Endothelial cell of umbilical vein (primary cell): ENCODE measurements at regions not wholly inside any gene's neighbourhood (a gene's known extent, or its start where the extent isn't known, plus 50 kb on each side); places are given as distances from the start of the nearest gene placed in this dataset.

ENCODE experiments used
- BruUV-seq: library from RNA; stranded (reverse); fragments of 400-500 nt; replicated peaks from 2 replicates; lab custom pipeline; 2021; lab: Mats Ljungman, UMichigan
- CTCF ChIA-PET: fragments of 300-600, 350-600 bp; sonication (Branson Sonifier 250); formaldehyde crosslinking; loops from one replicate; lab custom pipeline; 2021; ENCODE audit warnings: antibody characterized with exemption, inconsistent platforms; lab: Charles Lee
- POLR2A ChIA-PET: fragments of 300-600, 350-600 bp; sonication (Branson Sonifier 250); formaldehyde crosslinking; loops from one replicate; lab custom pipeline; 2021; ENCODE audit warnings: antibody characterized with exemption, inconsistent platforms; lab: Charles Lee
- DNase-seq: peaks from one replicate; pipeline ENCODE4 v3.0.0-alpha.2; 2011; ENCODE audit warnings: low read depth, low spot score
- FAIRE-seq: peaks from 2 replicates; lab custom pipeline; 2011; peaks lifted over from hg19 to GRCh38; lab: Jason Lieb, UNC
- H2AFZ ChIP-seq: 2 replicates; pipeline ENCODE4 v1.6.0; 2012; ENCODE audit warnings: low read depth, low read length, control low read depth, inconsistent platforms
- H3K27ac ChIP-seq: 2 replicates; pipeline ENCODE4 v1.5.1; 2011; ENCODE audit warnings: low read depth, mild to moderate bottlenecking, control low read depth, low read length, moderate library complexity; ENCODE audit not compliant: insufficient read depth
- H3K27me3 ChIP-seq, 2 experiments: 2 replicates each; pipeline versions ENCODE4 v1.6.0 to v1.6.1; 2011; ENCODE audit warnings: low read length in 2 of 2, mixed read lengths in 1 of 2; ENCODE audit not compliant: control insufficient read depth in 2 of 2, insufficient read depth in 2 of 2
- H3K36me3 ChIP-seq, 2 experiments: 2 replicates in 1 of 2; 3 replicates in 1 of 2; pipeline ENCODE4 v1.5.1; 2011; ENCODE audit warnings: low read length in 2 of 2, mild to moderate bottlenecking in 1 of 2, moderate library complexity in 1 of 2; ENCODE audit not compliant: control insufficient read depth in 2 of 2, insufficient read depth in 2 of 2; ENCODE audit errors: extremely low read depth in 1 of 2
- H3K4me1 ChIP-seq: 3 replicates; pipeline ENCODE4 v1.5.1; 2011; ENCODE audit warnings: mild to moderate bottlenecking, low read length; ENCODE audit not compliant: control insufficient read depth, insufficient read depth; ENCODE audit errors: extremely low read depth
- H3K4me2 ChIP-seq: 2 replicates; pipeline ENCODE4 v1.6.1; 2011; ENCODE audit warnings: low read length, control low read depth, mixed read lengths; ENCODE audit not compliant: insufficient read depth
- H3K4me3 ChIP-seq, 3 experiments: fragments of 200-600 bp in 1 of 3; sonication (generic), shearing (Covaris generic) in 1 of 3; replicated peaks in 1 of 3; 2 replicates each; pipeline ENCODE4 v1.5.1; 2011 to 2016; ENCODE audit warnings: control low read depth in 3 of 3, low read length in 3 of 3, mild to moderate bottlenecking in 2 of 3, inconsistent platforms in 1 of 3, low read depth in 1 of 3, moderate library complexity in 1 of 3; ENCODE audit not compliant: insufficient read depth in 1 of 3
- H3K79me2 ChIP-seq: 2 replicates; pipeline ENCODE4 v1.6.0; 2012; ENCODE audit warnings: low read length, inconsistent platforms; ENCODE audit not compliant: control insufficient read depth, insufficient read depth
- H3K9ac ChIP-seq: replicated peaks from 2 replicates; pipeline ENCODE3; 2011; ENCODE audit warnings: low read length, control low read depth; ENCODE audit not compliant: insufficient read depth; ENCODE audit errors: extremely low read depth
- H3K9me1 ChIP-seq: replicated peaks from 3 replicates; pipeline ENCODE4 v1.6.0; 2011; ENCODE audit warnings: mild to moderate bottlenecking, low read length; ENCODE audit not compliant: control insufficient read depth, insufficient read depth; ENCODE audit errors: extremely low read depth
- H3K9me3 ChIP-seq: replicated peaks from 2 replicates; pipeline ENCODE4 v1.5.1; 2012; ENCODE audit warnings: low read length, inconsistent platforms; ENCODE audit not compliant: control insufficient read depth, insufficient read depth
- H4K20me1 ChIP-seq: replicated peaks from 2 replicates; pipeline ENCODE3; 2011; ENCODE audit warnings: mild to moderate bottlenecking, low read length; ENCODE audit not compliant: control insufficient read depth, insufficient read depth; ENCODE audit errors: extremely low read depth
- CTCF ChIP-seq, 2 donors: IDR thresholded peaks; 1 replicate in 1 of 2; 2 replicates in 1 of 2; pipeline ENCODE4 v1.5.1; 2011; ENCODE audit warnings: low read length in 2 of 2, mild to moderate bottlenecking in 2 of 2, moderate library complexity in 2 of 2, control low read depth in 1 of 2, inconsistent platforms in 1 of 2, low read depth in 1 of 2; ENCODE audit not compliant: insufficient read depth in 1 of 2; ENCODE audit errors: extremely low read depth in 1 of 2
- EZH2 ChIP-seq: IDR thresholded peaks from 2 replicates; pipeline ENCODE4 v1.6.1; 2012; ENCODE audit warnings: borderline replicate concordance, low read depth, mild to moderate bottlenecking, moderate library complexity, low read length, inconsistent platforms; ENCODE audit not compliant: severe bottlenecking
- FOS ChIP-seq: IDR thresholded peaks from 2 replicates; pipeline ENCODE4 v1.6.1; 2011; ENCODE audit warnings: mild to moderate bottlenecking, low read length, moderate library complexity, borderline replicate concordance; ENCODE audit not compliant: insufficient read depth
- GATA2 ChIP-seq: IDR thresholded peaks from 2 replicates; pipeline ENCODE4 v1.7.0; 2011; ENCODE audit warnings: low read depth, mild to moderate bottlenecking, moderate library complexity, mixed read lengths, low read length; ENCODE audit not compliant: insufficient read length, insufficient read depth
- JUN ChIP-seq: IDR thresholded peaks from 2 replicates; pipeline ENCODE4 v1.6.1; 2011; ENCODE audit warnings: borderline replicate concordance, low read depth; ENCODE audit not compliant: insufficient read length, insufficient read depth
- MAX ChIP-seq: IDR thresholded peaks from 2 replicates; pipeline ENCODE4 v1.6.1; 2011; ENCODE audit not compliant: insufficient read depth, insufficient read length
- MYC ChIP-seq: IDR thresholded peaks from one replicate; pipeline ENCODE4 v1.6.1; 2011; ENCODE audit warnings: mild to moderate bottlenecking, low read depth, low read length
- POLR2A ChIP-seq: IDR thresholded peaks from 2 replicates; pipeline ENCODE4 v1.6.1; 2012; ENCODE audit warnings: low read depth, mild to moderate bottlenecking, control low read depth, low read length
- POLR2AphosphoS5 ChIP-seq: IDR thresholded peaks from 2 replicates; pipeline ENCODE4 v1.6.1; 2012; ENCODE audit warnings: low read depth, mild to moderate bottlenecking, control low read depth, low read length, moderate library complexity; ENCODE audit not compliant: insufficient read depth
- dilution Hi-C: fragments of 300-500 bp; cut with MboI; formaldehyde crosslinking; loops from one replicate; pipeline ENCODE4 v1.15.0; 2019; ENCODE audit warnings: low sequenced_read_pairs; ENCODE audit not compliant: extremely low pct_ligation_motif_present
- intact Hi-C: fragments of 100-400 bp; cut with micrococcal nuclease; formaldehyde crosslinking; loops from one replicate; pipeline ENCODE4 v1.10.0; 2022

GRCh38 chr13:86142080-86142479 lies 342.9 kb upstream of the SLITRK6 start:
- TF ChIP-seq MAX (no peak), GATA2 (no peak), EZH2 (no peak), JUN (no peak), CTCF (IDR thresholded peaks at IDR 0.05; ENCODE audit: extremely low read depth in 1 of 2, insufficient read depth in 1 of 2, low read depth in 1 of 2, low read length in 2 of 2) (no peak), FOS (no peak), MYC (no peak), POLR2AphosphoS5 (no peak), POLR2A (no peak)
- H4K20me1 ChIP-seq: no peaks in the 10 kb centered on the region
- no peak overlapping the region for H3K9ac ChIP-seq
- H3K9me1 ChIP-seq: no peaks in the 10 kb centered on the region
- no peak overlapping the region for H2AFZ ChIP-seq
- no peaks in the 10 kb centered on the region for H3K36me3 ChIP-seq
- no peaks in the 10 kb centered on the region for H3K79me2 ChIP-seq
- no peak overlapping the region for H3K4me2 ChIP-seq
- no TSS peak for BruUV-seq
- H3K27ac ChIP-seq: no peak overlapping the region
- no peak overlapping the region for H3K4me3 ChIP-seq
- CTCF ChIA-PET: no interaction called here
- intact Hi-C loops: no loop called here
- dilution Hi-C loops: no loop called here
- H3K9me3 ChIP-seq: no peaks in the 10 kb centered on the region
- FAIRE-seq: no peak
- no peaks in the 10 kb centered on the region for H3K27me3 ChIP-seq
- POLR2A ChIA-PET: no interaction called here
- no peak for DNase-seq
- no peaks in the 10 kb centered on the region for H3K4me1 ChIP-seq
